Left ventricle myocardium superior (tissue), 1 donor: ENCODE measurements at regions not wholly inside any gene's neighbourhood (a gene's known extent, or its start where the extent isn't known, plus 50 kb on each side); places are given as distances from the start of the nearest gene placed in this dataset.
"Not testable (repeated sequence)": the region's sequence is repeated elsewhere in the genome, so short reads cannot be mapped to it uniquely, and the experiment has no call there.

Experiments used
- ATAC-seq: fragments of 200-7000 bp; cut with Tn5 transposase; one replicate; pipeline ENCODE4 v1.9.1; 2020; ENCODE audit warnings: mild to moderate bottlenecking, moderate library complexity
- DNase-seq: peaks from one replicate; pipeline ENCODE4 v3.0.0-alpha.2; 2020
- intact Hi-C: fragments of 100-400 bp; cut with micrococcal nuclease; formaldehyde crosslinking; loops from one replicate; pipeline ENCODE4 v1.11.0; 2022
- donor health status: DM: no; HTN: yes; CAD: no; lungs with severe emphysema.

GRCh38 chr4:131344761-131345160 is 1804.3 kb upstream of the PCDH10 start:
- ATAC-seq (no peak), DNase-seq (no peak)
- intact Hi-C loops: no loop called here

GRCh38 chr4:131347816-131348215 is 1801.3 kb upstream of the PCDH10 start:
- intact Hi-C loops: no loop called here
- ATAC-seq (no peak), DNase-seq (no peak)

- intact Hi-C loops: no loop called here
- no peak for DNase-seq
- no peak for ATAC-seq
Measured at GRCh38 chr4:131348263-131348662, 1800.8 kb upstream of the PCDH10 start.

GRCh38 chr4:131352371-131352770 is 1796.7 kb upstream of the PCDH10 start:
- DNase-seq, intact Hi-C loops, ATAC-seq: not testable (repeated sequence)

GRCh38 chr4:131366714-131367113 is 1782.4 kb upstream of the PCDH10 start:
- ATAC-seq: no peak
- intact Hi-C loops: no loop called here

GRCh38 chr4:131367441-131367840 is 1781.7 kb upstream of the PCDH10 start:
- no peak for DNase-seq

More at GRCh38 chr4:131366714-131367113, 1782.4 kb upstream of the PCDH10 start:
- no peak for DNase-seq

GRCh38 chr4:131370846-131371245 is 1778.2 kb upstream of the PCDH10 start:
- ATAC-seq: no peak
- DNase-seq: no peak
- intact Hi-C loops: no loop called here

More at GRCh38 chr4:131367441-131367840, 1781.7 kb upstream of the PCDH10 start:
- no peak for ATAC-seq
- intact Hi-C loops: no loop called here

GRCh38 chr4:131381055-131381454 is 1768.0 kb upstream of the PCDH10 start:
- intact Hi-C loops: no loop called here
- DNase-seq (no peak), ATAC-seq (no peak)

- intact Hi-C loops: no loop called here
- ATAC-seq: no peak
- no peak for DNase-seq
Measured at GRCh38 chr4:131382839-131383238, 1766.3 kb upstream of the PCDH10 start.

GRCh38 chr4:131388277-131388676 is 1760.8 kb upstream of the PCDH10 start:
- ATAC-seq: no peak
- DNase-seq: no peak
- intact Hi-C loops: no loop called here

GRCh38 chr4:131408102-131408501 is 1741.0 kb upstream of the PCDH10 start:
- ATAC-seq (no peak), DNase-seq (no peak)
- intact Hi-C loops: no loop called here

- no peak for DNase-seq
- intact Hi-C loops: no loop called here
- ATAC-seq: no peak
Measured at GRCh38 chr4:131411393-131411792, 1737.7 kb upstream of the PCDH10 start.

- ATAC-seq (no peak), DNase-seq (no peak)
- intact Hi-C loops: no loop called here
Measured at GRCh38 chr4:131419147-131419546, 1729.9 kb upstream of the PCDH10 start.

- DNase-seq: no peak
- no peak for ATAC-seq
- intact Hi-C loops: no loop called here
Measured at GRCh38 chr4:131426023-131426758, 1722.9 kb upstream of the PCDH10 start.

- no peak for ATAC-seq
- DNase-seq: no peak
- intact Hi-C loops: no loop called here
Measured at GRCh38 chr4:131427000-131427399, 1722.1 kb upstream of the PCDH10 start.

GRCh38 chr4:131430302-131430701 is 1718.8 kb upstream of the PCDH10 start:
- intact Hi-C loops: no loop called here
- DNase-seq (no peak), ATAC-seq (no peak)

- intact Hi-C loops: no loop called here
- ATAC-seq: no peak
- DNase-seq: no peak
Measured at GRCh38 chr4:131441004-131441688, 1707.9 kb upstream of the PCDH10 start.

- DNase-seq (no peak), ATAC-seq (no peak)
- intact Hi-C loops: no loop called here
Measured at GRCh38 chr4:131447883-131448282, 1701.2 kb upstream of the PCDH10 start.

- intact Hi-C loops: no loop called here
- ATAC-seq (no peak), DNase-seq (no peak)
Measured at GRCh38 chr4:131450572-131451209, 1698.4 kb upstream of the PCDH10 start.

GRCh38 chr4:131459430-131460101 is 1689.5 kb upstream of the PCDH10 start:
- intact Hi-C loops: no loop called here
- DNase-seq (no peak), ATAC-seq (no peak)
